ENCODE measurements at regions not wholly inside any gene's neighbourhood (a gene's known extent, or its start where the extent isn't known, plus 50 kb on each side); places are given as distances from the start of the nearest gene placed in this dataset.

DNA sequence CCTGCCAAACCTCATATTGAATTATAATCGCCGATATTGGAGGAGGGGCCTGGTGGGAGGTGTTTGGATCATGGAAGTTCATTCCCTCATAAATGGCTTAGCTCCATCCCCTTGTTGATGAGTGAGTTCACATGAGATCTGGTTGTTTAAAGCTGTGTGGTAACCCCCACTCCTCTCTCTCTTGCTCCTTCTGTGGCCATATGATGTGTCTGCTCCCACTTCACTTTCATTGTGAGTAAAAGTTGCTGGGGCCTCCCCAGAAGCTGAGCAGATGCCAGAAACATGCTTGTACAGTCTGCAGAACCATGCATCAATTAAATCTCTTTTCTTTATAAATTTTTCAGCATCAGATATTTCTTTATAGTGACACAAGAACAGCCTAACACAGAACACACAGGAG lies 929.0 kb upstream of the FAT3 start:
- Histone ChIP-seq H4K20me1 (ENCODE audit: control insufficient read depth, insufficient read depth, low read length, poor library complexity, severe bottlenecking) (no peaks in the 10 kb centered on the region), H3K4me3 (ENCODE audit: control extremely low read depth in 1 of 5, extremely low read depth in 1 of 5, insufficient read depth in 1 of 5, low read depth in 2 of 5, low read length in 4 of 5) (no peak overlapping the region), H3K4me2 (replicated peaks; ENCODE audit: low read depth, low read length, poor library complexity, severe bottlenecking) (no peak overlapping the region), H3K9ac (ENCODE audit: low read length) (no peak overlapping the region), H2AFZ (ENCODE audit: insufficient read depth, low read depth, low read length, poor library complexity, severe bottlenecking) (no peak overlapping the region), H3K27ac (ENCODE audit: low read length in 2 of 2) (no peak overlapping the region), H3K9me3 (ENCODE audit: control extremely low read depth in 1 of 3, control insufficient read depth in 2 of 3, insufficient read depth in 1 of 3, low read length in 2 of 3) (no peaks in the 10 kb centered on the region), H3K27me3 (replicated peaks in 1 of 4; ENCODE audit: control extremely low read depth in 1 of 4, control insufficient read depth in 3 of 4, insufficient read depth in 4 of 4, low read length in 3 of 4) (no peaks in the 10 kb centered on the region), H3K79me2 (ENCODE audit: control insufficient read depth, insufficient read depth, low read length) (no peaks in the 10 kb centered on the region), H3K4me1 (ENCODE audit: control insufficient read depth in 2 of 2, insufficient read depth in 2 of 2, low read length in 2 of 2) (no peaks in the 10 kb centered on the region), H3K36me3 (replicated peaks in 1 of 2; ENCODE audit: control extremely low read depth in 1 of 2, control insufficient read depth in 1 of 2, extremely low read depth in 1 of 2, insufficient read depth in 2 of 2, low read length in 1 of 2) (no peaks in the 10 kb centered on the region)
- Mint-ChIP-seq H3K4me3 (no peak overlapping the region), H3K9me3 (ENCODE audit: insufficient read depth) (peaks cover 2% of the 10 kb centered on the region), H3K27ac (no peak overlapping the region), H3K4me1 (no peaks in the 10 kb centered on the region), H3K27me3 (no peaks in the 10 kb centered on the region)
- ChIA-PET POLR2A (no interaction called here), CTCF (no interaction called here)
- TF ChIP-seq, protein P1, sequence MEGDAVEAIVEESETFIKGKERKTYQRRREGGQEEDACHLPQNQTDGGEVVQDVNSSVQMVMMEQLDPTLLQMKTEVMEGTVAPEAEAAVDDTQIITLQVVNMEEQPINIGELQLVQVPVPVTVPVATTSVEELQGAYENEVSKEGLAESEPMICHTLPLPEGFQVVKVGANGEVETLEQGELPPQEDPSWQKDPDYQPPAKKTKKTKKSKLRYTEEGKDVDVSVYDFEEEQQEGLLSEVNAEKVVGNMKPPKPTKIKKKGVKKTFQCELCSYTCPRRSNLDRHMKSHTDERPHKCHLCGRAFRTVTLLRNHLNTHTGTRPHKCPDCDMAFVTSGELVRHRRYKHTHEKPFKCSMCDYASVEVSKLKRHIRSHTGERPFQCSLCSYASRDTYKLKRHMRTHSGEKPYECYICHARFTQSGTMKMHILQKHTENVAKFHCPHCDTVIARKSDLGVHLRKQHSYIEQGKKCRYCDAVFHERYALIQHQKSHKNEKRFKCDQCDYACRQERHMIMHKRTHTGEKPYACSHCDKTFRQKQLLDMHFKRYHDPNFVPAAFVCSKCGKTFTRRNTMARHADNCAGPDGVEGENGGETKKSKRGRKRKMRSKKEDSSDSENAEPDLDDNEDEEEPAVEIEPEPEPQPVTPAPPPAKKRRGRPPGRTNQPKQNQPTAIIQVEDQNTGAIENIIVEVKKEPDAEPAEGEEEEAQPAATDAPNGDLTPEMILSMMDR (IDR thresholded peaks at IDR 0.05) = no peak
- TF ChIP-seq EZH2 (IDR thresholded peaks at IDR 0.05; ENCODE audit: borderline replicate concordance, insufficient read depth, low read depth, low read length, poor library complexity, severe bottlenecking) = no peak
- no CpG with 5 or more reads among the region's 2 CpGs for WGBS (ENCODE audit: insufficient coverage)
- DNase-seq (no peak), ATAC-seq (ENCODE audit: low read depth) (no peak)
- intact Hi-C loops (cut with micrococcal nuclease) = no loop called here

DNA sequence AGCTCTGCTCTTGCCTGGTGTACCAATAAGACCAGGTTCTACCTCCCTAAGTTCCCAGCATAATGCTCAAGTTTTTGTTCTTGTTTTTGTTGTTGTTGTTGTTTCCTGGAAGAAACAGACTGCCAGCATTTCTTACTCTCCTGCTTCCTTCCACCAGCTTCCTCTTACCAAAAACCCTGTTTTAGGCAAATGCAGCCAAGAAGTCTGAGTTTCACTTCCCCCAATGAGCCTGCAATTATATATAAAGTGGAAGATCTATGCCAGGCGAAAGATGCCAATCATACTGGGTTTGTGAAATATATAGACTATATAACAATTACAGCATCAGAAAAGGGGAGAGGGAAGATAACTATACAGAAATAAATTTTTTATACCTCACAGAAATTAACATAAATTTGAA lies 931.5 kb upstream of the FAT3 start:
- Mint-ChIP-seq H3K4me3 (no peak overlapping the region), H3K9me3 (ENCODE audit: insufficient read depth) (peaks cover 2% of the 10 kb centered on the region), H3K27ac (no peak overlapping the region), H3K27me3 (no peaks in the 10 kb centered on the region), H3K4me1 (no peaks in the 10 kb centered on the region)
- ChIA-PET POLR2A (no interaction called here), CTCF (no interaction called here)
- Histone ChIP-seq H2AFZ (ENCODE audit: insufficient read depth, low read depth, low read length, poor library complexity, severe bottlenecking) (no peak overlapping the region), H3K9me3 (ENCODE audit: control extremely low read depth in 1 of 3, control insufficient read depth in 2 of 3, insufficient read depth in 1 of 3, low read length in 2 of 3) (no peaks in the 10 kb centered on the region), H3K79me2 (ENCODE audit: control insufficient read depth, insufficient read depth, low read length) (no peaks in the 10 kb centered on the region), H3K27me3 (replicated peaks in 1 of 4; ENCODE audit: control extremely low read depth in 1 of 4, control insufficient read depth in 3 of 4, insufficient read depth in 4 of 4, low read length in 3 of 4) (no peaks in the 10 kb centered on the region), H3K4me2 (replicated peaks; ENCODE audit: low read depth, low read length, poor library complexity, severe bottlenecking) (no peak overlapping the region), H4K20me1 (ENCODE audit: control insufficient read depth, insufficient read depth, low read length, poor library complexity, severe bottlenecking) (no peaks in the 10 kb centered on the region), H3K9ac (ENCODE audit: low read length) (no peak overlapping the region), H3K36me3 (replicated peaks in 1 of 2; ENCODE audit: control extremely low read depth in 1 of 2, control insufficient read depth in 1 of 2, extremely low read depth in 1 of 2, insufficient read depth in 2 of 2, low read length in 1 of 2) (no peaks in the 10 kb centered on the region), H3K27ac (ENCODE audit: low read length in 2 of 2) (no peak overlapping the region), H3K4me1 (ENCODE audit: control insufficient read depth in 2 of 2, insufficient read depth in 2 of 2, low read length in 2 of 2) (no peaks in the 10 kb centered on the region), H3K4me3 (ENCODE audit: control extremely low read depth in 1 of 5, extremely low read depth in 1 of 5, insufficient read depth in 1 of 5, low read depth in 2 of 5, low read length in 4 of 5) (no peak overlapping the region)
- TF ChIP-seq, protein P1 (IDR thresholded peaks at IDR 0.05) = no peak
- no peak for TF ChIP-seq EZH2 (IDR thresholded peaks at IDR 0.05; ENCODE audit: borderline replicate concordance, insufficient read depth, low read depth, low read length, poor library complexity, severe bottlenecking)
- DNase-seq (no peak), ATAC-seq (ENCODE audit: low read depth) (no peak)
- WGBS (ENCODE audit: insufficient coverage) = no CpG with 5 or more reads among the region's 1 CpG
- intact Hi-C loops (cut with micrococcal nuclease) = no loop called here
